ENCODE measurements at regions not wholly inside any gene's neighbourhood (a gene's known extent, or its start where the extent isn't known, plus 50 kb on each side); places are given as distances from the start of the nearest gene placed in this dataset.

DNA sequence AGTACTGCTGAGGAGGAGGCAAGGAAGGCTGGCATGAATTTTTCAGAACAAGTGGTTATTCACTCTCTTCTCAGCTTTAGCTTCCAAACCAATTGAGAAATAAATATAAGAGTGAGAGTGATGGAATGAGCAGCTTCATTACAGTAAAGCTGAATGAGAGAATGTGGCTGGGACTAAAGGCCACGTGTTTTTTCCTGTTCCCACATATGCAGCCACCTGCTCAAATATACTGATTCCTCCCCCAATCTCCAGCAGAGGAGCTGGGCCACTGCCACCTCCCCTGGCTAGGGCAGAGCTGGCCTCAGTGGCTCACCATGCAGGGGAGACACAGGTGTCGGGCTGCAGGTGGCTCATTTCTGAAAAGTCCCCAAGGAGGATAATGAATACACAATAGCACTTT lies 1505.3 kb upstream of the WWC1 start:
- TF ChIP-seq, protein P1, sequence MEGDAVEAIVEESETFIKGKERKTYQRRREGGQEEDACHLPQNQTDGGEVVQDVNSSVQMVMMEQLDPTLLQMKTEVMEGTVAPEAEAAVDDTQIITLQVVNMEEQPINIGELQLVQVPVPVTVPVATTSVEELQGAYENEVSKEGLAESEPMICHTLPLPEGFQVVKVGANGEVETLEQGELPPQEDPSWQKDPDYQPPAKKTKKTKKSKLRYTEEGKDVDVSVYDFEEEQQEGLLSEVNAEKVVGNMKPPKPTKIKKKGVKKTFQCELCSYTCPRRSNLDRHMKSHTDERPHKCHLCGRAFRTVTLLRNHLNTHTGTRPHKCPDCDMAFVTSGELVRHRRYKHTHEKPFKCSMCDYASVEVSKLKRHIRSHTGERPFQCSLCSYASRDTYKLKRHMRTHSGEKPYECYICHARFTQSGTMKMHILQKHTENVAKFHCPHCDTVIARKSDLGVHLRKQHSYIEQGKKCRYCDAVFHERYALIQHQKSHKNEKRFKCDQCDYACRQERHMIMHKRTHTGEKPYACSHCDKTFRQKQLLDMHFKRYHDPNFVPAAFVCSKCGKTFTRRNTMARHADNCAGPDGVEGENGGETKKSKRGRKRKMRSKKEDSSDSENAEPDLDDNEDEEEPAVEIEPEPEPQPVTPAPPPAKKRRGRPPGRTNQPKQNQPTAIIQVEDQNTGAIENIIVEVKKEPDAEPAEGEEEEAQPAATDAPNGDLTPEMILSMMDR (IDR thresholded peaks at IDR 0.05): no peak
- no peak for TF ChIP-seq EZH2 (IDR thresholded peaks at IDR 0.05; ENCODE audit: borderline replicate concordance, insufficient read depth, low read depth, low read length, poor library complexity, severe bottlenecking)
